ENCODE measurements at regions not wholly inside any gene's neighbourhood (a gene's known extent, or its start where the extent isn't known, plus 50 kb on each side); places are given as distances from the start of the nearest gene placed in this dataset.

- TF ChIP-seq CTCF (IDR thresholded peaks at IDR 0.05 in 8 of 11, conservative IDR thresholded peaks at IDR 0.05 in 3 of 11) (no peak), POLR2AphosphoS5 (IDR thresholded peaks at IDR 0.05) (no peak), POLR2A (IDR thresholded peaks at IDR 0.05) (no peak)
Observed at GRCh38 chr7:49174396-49174795, 250.0 kb downstream of the CDC14C start.

Data from spleen (tissue), 7 donors.